ENCODE measurements at regions not wholly inside any gene's neighbourhood (a gene's known extent, or its start where the extent isn't known, plus 50 kb on each side); places are given as distances from the start of the nearest gene placed in this dataset.
"Not testable (repeated sequence)": the region's sequence is repeated elsewhere in the genome, so short reads cannot be mapped to it uniquely, and the experiment has no call there.

DNA sequence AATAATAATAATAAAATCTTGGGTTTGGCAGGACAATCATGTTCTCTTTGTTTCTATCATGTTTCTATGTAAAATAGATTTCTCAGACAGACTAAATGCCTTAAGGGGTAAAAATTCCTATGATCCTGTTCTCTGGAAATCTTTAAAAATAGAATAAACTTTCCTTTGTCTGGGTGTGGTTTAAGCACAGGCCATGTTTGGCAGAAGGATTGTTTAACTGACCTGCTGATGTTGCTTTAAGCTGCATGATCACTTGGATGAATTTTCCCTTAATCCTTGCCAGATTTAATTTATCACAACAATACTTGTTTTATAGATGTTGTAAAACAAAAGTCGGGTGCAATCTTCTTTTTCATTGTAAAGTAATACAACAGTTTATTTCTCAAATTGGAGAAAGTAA lies 341.7 kb upstream of the FAT1 start:
- no peak for DNase-seq (ENCODE audit: low spot score)

GRCh38 chr4:187065806-187066205 lies 342.1 kb upstream of the FAT1 start:
- no peak for DNase-seq (ENCODE audit: low spot score)

DNA sequence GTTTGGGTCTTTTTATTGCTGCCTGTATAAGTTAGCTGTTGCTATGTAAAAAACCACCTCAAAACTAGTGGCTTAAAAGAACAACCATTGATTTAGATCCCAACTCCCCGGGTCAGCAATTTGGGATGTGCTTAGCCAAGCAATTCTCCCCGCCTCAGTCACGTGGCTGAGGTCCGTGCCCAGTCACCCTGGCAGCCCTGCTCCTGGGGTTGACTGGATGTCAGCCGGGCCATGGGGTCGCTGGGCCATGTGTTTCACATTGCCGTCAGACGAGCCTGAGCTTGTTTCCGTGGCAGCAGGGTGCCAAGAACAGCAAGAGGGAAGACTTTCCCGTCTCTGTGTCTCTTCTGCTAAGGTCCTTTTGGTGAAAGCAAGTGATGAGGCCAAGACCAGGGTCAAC lies 345.7 kb upstream of the FAT1 start:
- DNase-seq (ENCODE audit: low spot score): no peak

GRCh38 chr4:187070158-187070557 lies 346.5 kb upstream of the FAT1 start:
- no peak for DNase-seq (ENCODE audit: low spot score)

GRCh38 chr4:187070740-187071139 lies 347.1 kb upstream of the FAT1 start:
- no peak for DNase-seq (ENCODE audit: low spot score)

DNA sequence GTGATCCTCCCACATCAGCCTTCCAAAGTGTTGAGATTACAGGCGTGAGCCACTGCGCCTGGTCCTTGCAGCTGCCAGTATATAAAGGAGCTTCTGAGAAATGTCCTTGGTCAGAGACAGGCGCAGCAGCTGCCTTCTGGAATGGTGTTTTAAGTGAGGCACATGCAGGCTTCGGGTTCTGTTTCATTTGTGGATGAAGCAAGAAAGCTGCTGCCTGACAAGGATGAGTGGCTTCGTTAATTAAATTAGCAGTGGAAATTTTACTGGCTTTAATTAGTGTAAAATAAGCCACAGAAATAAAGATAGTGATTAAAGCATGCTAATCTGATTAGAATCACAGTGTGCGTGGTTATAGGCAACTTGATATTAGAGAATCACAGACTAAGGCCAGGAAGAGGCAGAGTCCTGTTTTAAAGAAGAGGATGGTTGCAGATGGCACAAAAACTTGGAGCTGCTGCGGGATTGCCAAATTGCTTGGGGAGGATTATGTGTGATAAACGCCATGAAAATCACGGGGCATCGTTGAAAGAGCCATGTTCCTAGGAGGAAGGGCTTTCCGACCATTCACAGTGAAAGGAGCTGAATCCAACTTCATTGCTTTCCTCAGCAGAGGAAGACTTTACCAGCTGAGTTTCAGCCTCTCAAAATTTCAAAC lies 348.4 kb upstream of the FAT1 start:
- DNase-seq (ENCODE audit: low spot score): no peak

- no peak for DNase-seq (ENCODE audit: low spot score)
Observed at GRCh38 chr4:187073820-187074219, 350.2 kb upstream of the FAT1 start.

GRCh38 chr4:187075514-187075913 lies 351.9 kb upstream of the FAT1 start:
- no peak for DNase-seq (ENCODE audit: low spot score)

DNA sequence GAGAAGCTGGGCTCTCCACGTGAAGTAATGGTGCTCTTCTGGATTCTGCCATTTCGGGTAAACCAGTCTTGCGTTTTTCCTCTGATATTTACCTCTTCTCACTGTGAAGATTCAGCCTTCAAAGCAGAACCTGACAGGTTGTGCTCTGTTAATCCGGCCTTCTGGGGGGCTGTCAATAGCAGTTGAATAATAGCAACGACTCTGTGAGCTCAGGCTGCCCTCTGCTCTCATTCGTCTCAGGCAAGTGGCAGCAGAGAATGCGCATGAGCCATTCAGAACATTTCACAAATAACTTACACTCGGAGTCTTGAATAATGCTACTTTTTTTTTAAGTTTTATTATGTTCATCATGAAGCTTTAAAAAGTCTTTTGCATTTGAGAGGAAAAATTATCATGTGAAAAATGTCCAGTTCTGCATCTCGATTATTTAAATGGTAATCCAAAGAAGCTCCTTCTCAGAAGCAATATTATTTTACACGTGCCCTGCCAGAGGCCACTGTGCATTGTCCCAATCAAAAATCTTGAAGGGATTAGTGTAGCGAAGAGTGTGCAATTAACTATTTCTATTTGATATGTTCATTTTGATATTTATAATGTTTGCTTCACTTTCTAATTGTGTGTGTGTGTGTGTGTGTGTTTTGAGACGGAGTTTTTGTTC lies 354.2 kb upstream of the FAT1 start:
- no peak for DNase-seq (ENCODE audit: low spot score)

GRCh38 chr4:187084701-187085100 lies 361.0 kb upstream of the FAT1 start:
- DNase-seq (ENCODE audit: low spot score): no peak

DNA sequence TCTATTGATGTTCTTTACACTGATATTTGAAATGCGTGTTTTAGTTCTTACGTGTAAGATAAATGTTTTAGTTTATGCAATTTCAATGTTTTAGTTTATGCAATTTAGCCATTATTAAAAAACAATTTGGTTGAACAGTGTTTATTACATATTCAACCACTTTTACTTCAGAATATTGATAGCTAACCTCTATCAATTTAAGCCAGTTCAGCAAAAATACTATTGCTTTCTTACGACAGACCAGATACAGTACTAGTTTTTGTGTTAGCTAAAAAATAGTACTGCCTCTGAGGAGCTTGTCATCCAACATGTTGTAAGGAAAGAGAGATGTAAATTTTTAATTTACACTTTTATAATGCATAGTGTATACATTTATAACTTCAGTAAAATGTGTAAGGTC lies 361.7 kb upstream of the FAT1 start:
- no peak for DNase-seq (ENCODE audit: low spot score)

GRCh38 chr4:187086151-187086550 lies 362.5 kb upstream of the FAT1 start:
- no peak for DNase-seq (ENCODE audit: low spot score)

GRCh38 chr4:187088070-187088799 lies 364.6 kb upstream of the FAT1 start:
- DNase-seq (ENCODE audit: low spot score): no peak

- DNase-seq (ENCODE audit: low spot score): no peak
Observed at GRCh38 chr4:187090401-187090800, 366.7 kb upstream of the FAT1 start.

- DNase-seq (ENCODE audit: low spot score): not testable (repeated sequence)
Observed at GRCh38 chr4:187090832-187091231, 367.2 kb upstream of the FAT1 start.

- no peak for DNase-seq (ENCODE audit: low spot score)
Observed at GRCh38 chr4:187094144-187094543, 370.5 kb upstream of the FAT1 start.

GRCh38 chr4:187098429-187098828 lies 374.8 kb upstream of the FAT1 start:
- DNase-seq (ENCODE audit: low spot score): no peak

DNA sequence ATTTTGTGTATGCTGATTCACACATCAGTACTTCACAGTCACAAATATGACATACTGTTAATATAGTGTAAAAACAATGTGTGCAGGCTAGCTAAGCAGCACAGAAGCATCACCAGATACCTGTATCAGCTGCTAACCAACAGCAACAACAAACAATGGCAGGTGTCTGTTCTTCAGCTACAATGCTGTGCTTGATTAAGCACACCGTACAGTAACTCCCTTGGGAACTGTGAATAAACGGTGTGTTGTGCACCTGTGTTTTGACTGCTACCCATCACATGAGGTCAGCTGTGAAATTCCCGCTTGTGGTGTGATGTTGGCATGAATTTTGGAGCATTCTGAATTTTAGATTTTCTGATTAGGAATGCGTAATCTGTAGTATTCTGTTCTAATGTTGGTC lies 379.7 kb upstream of the FAT1 start:
- DNase-seq (ENCODE audit: low spot score): no peak

GRCh38 chr4:187108845-187109244 lies 385.2 kb upstream of the FAT1 start:
- DNase-seq (ENCODE audit: low spot score): no peak

DNA sequence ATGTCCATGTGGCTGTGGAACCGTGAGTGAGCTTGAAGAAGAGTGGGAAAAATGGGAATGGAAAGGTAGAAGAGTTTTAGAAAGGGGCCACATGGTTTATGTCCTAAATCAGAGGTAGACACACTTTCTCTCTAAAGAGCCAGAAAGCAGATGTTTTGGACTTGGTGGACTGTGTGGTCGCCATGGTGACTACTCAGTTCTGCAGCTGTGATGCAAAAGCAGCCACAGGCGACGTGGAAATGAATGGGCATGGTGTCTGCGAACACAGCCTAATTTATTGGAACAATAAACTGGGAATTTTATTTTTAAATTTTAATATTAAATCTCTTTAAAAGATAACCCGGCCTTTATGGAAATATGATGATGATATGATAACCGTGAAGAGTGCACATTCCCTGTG lies 386.0 kb upstream of the FAT1 start:
- DNase-seq (ENCODE audit: low spot score): no peak

DNA sequence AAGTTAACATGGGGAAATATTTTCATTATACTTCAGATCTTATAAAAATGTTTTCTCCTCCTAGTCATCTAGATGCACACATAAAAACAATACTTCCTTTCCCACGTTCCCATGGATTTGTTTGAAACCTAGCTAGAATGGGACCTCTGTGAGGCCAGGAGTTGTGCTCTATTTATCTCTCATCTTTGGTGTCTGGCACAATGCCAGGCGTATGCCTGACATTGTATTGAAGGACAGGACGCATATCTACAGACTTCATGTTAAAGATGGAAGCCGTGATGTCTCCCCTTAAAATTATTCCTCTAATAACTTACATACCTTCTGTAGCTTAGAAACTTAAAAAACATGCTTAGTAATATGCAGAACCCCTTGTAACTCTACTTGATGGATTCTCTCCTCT lies 394.5 kb upstream of the FAT1 start:
- no peak for DNase-seq (ENCODE audit: low spot score)

DNA sequence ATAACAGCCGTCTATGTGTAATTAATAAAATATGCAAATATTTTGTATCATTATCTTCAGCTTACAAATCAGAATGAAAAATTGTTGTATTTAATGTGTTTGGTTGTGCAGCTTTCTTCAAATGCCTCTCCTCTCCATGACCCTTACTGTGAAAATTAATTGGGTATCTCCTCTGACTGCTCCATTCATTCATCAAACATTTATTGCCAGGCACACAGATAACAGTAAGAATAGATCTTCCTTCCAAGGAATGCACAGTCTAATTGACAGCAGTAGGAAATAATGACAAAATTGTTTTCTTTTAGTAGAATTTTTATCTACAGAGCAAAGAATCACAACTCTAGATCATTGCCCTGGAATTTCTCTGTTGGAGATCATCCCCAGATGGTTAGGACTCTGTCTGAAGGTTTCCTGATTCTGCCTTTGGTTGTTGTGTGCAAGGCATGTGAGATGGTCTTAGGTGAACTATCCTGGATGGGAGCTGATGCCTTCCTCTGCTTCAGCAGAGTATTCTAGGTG lies 395.0 kb upstream of the FAT1 start:
- DNase-seq (ENCODE audit: low spot score): no peak

- DNase-seq (ENCODE audit: low spot score): no peak
Observed at GRCh38 chr4:187124331-187124730, 400.7 kb upstream of the FAT1 start.

Measured in CD4-positive, alpha-beta T cell treated with Interleukin-15 for 4 hours (primary cell).